ENCODE measurements at regions not wholly inside any gene's neighbourhood (a gene's known extent, or its start where the extent isn't known, plus 50 kb on each side); places are given as distances from the start of the nearest gene placed in this dataset.

GRCh38 chr1:87950369-87950768, 621.7 kb downstream of the LMO4 start:
- TF ChIP-seq EP300 (IDR thresholded peaks at IDR 0.05) (no peak), POLR2AphosphoS5 (IDR thresholded peaks at IDR 0.05) (no peak), POLR2A (IDR thresholded peaks at IDR 0.05) (no peak), CTCF (IDR thresholded peaks at IDR 0.05) (no peak)
- Histone ChIP-seq H3K4me1 (no peaks in the 10 kb centered on the region), H3K4me3 (no peak overlapping the region), H3K9me3 (no peaks in the 10 kb centered on the region), H3K27ac (no peak overlapping the region), H3K36me3 (no peaks in the 10 kb centered on the region), H3K27me3 (no peaks in the 10 kb centered on the region)
- 38 to 47% methylated on average over 3 of the region's 3 CpGs for WGBS, 2 donors
- no peak for ATAC-seq (ENCODE audit: low FRiP score in 2 of 2)
- no peak for DNase-seq

- TF ChIP-seq CTCF (IDR thresholded peaks at IDR 0.05) (no peak), EP300 (IDR thresholded peaks at IDR 0.05) (no peak), POLR2AphosphoS5 (IDR thresholded peaks at IDR 0.05) (no peak), POLR2A (IDR thresholded peaks at IDR 0.05) (no peak)
- no peak for DNase-seq
- no peak overlapping the region for H3K4me3 ChIP-seq
- no peaks in the 10 kb centered on the region for H3K9me3 ChIP-seq
- H3K36me3 ChIP-seq: no peaks in the 10 kb centered on the region
- 68 to 79% methylated on average over 2 of the region's 2 CpGs for WGBS, 2 donors
- no peak for ATAC-seq (ENCODE audit: low FRiP score in 2 of 2)
- H3K4me1 ChIP-seq: no peaks in the 10 kb centered on the region
- no peak overlapping the region for H3K27ac ChIP-seq
- H3K27me3 ChIP-seq: no peaks in the 10 kb centered on the region
These were observed 622.7 kb downstream of the LMO4 start for GRCh38 chr1:87951409-87951808.

- no peak for TF ChIP-seq CTCF (IDR thresholded peaks at IDR 0.05)
- TF ChIP-seq EP300 (IDR thresholded peaks at IDR 0.05): no peak
- no peak for TF ChIP-seq POLR2A (IDR thresholded peaks at IDR 0.05)
- no peak for TF ChIP-seq POLR2AphosphoS5 (IDR thresholded peaks at IDR 0.05)
- DNase-seq: no peak
- Histone ChIP-seq H3K4me3 (no peak overlapping the region), H3K27me3 (no peaks in the 10 kb centered on the region), H3K4me1 (no peaks in the 10 kb centered on the region), H3K27ac (no peak overlapping the region), H3K9me3 (no peaks in the 10 kb centered on the region), H3K36me3 (no peaks in the 10 kb centered on the region)
- no peak for ATAC-seq (ENCODE audit: low FRiP score in 2 of 2)
- 37 to 55% methylated on average over 4 of the region's 4 CpGs for WGBS, 2 donors
These were observed 623.2 kb downstream of the LMO4 start for GRCh38 chr1:87951852-87952251.

- ATAC-seq (ENCODE audit: low FRiP score in 2 of 2): no peak
These were observed 624.4 kb downstream of the LMO4 start for GRCh38 chr1:87953121-87953520.

GRCh38 chr1:87953732-87954344, 625.2 kb downstream of the LMO4 start:
- Histone ChIP-seq H3K36me3 (no peaks in the 10 kb centered on the region), H3K4me3 (no peak overlapping the region), H3K27me3 (no peaks in the 10 kb centered on the region), H3K9me3 (no peaks in the 10 kb centered on the region), H3K4me1 (no peaks in the 10 kb centered on the region), H3K27ac (no peak overlapping the region)
- 3 to 7% methylated on average over 3 of the region's 3 CpGs for WGBS, 2 donors
- TF ChIP-seq EP300 (IDR thresholded peaks at IDR 0.05) (no peak), POLR2A (IDR thresholded peaks at IDR 0.05) (no peak), CTCF (IDR thresholded peaks at IDR 0.05) (peak; percentile 53 to 76 (median 68))
- peak in 1 of 2 donors; percentile 61 for DNase-seq
- ATAC-seq (ENCODE audit: low FRiP score in 2 of 2): peak; percentile 70 to 84

More at GRCh38 chr1:87953121-87953520, 624.4 kb downstream of the LMO4 start:
- TF ChIP-seq POLR2AphosphoS5 (IDR thresholded peaks at IDR 0.05) (no peak), EP300 (IDR thresholded peaks at IDR 0.05) (no peak)
- WGBS, 2 donors: 78 to 88% methylated on average over 3 of the region's 3 CpGs
- Histone ChIP-seq H3K4me1 (no peaks in the 10 kb centered on the region), H3K27ac (no peak overlapping the region), H3K36me3 (no peaks in the 10 kb centered on the region), H3K4me3 (no peak overlapping the region), H3K27me3 (no peaks in the 10 kb centered on the region), H3K9me3 (no peaks in the 10 kb centered on the region)
- no peak for DNase-seq
